ENCODE measurements at regions not wholly inside any gene's neighbourhood (a gene's known extent, or its start where the extent isn't known, plus 50 kb on each side); places are given as distances from the start of the nearest gene placed in this dataset.

DNA sequence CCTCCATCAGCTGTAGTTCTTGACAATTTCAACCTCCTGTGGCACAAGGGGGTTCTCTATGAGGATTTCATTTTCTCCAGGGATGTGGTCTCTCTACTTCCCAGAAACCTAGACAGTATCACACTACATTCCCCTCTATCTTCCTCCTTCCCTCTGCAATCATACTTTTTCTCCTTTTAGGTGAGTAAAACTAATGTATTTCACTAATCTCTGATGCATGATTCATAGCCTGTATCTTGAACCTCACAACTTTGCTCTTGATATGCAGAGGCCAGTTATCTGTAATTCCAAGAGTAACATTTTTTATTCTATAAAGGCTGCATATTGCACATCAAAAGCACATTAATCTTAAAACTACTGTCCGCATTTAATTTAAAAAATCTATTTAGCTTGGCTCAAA, 449.6 kb downstream of the RFPL4B start:
- Histone ChIP-seq H3K27me3 (ENCODE audit: insufficient read depth, low read length) (no peaks in the 10 kb centered on the region), H3K36me3 (ENCODE audit: insufficient read depth, low read length) (no peaks in the 10 kb centered on the region), H3K79me2 (ENCODE audit: insufficient read depth, low read length) (no peaks in the 10 kb centered on the region), H3K4me3 (ENCODE audit: low read depth, low read length, poor library complexity, severe bottlenecking) (no peak overlapping the region), H3K9ac (ENCODE audit: low read length) (no peak overlapping the region), H3F3A (ENCODE audit: insufficient read depth, low read length) (no peaks in the 10 kb centered on the region), H3K9me3 (ENCODE audit: low read length) (no peaks in the 10 kb centered on the region), H2AFZ (ENCODE audit: low read length) (no peak overlapping the region), H3K27ac (ENCODE audit: low read depth, low read length, poor library complexity, severe bottlenecking) (no peak overlapping the region), H3K4me1 (ENCODE audit: insufficient read depth, low read length, severe bottlenecking) (no peaks in the 10 kb centered on the region), H4K20me1 (ENCODE audit: insufficient read depth, low read length) (no peaks in the 10 kb centered on the region), H3K4me2 (ENCODE audit: low read length) (no peak overlapping the region), H3K9me2 (ENCODE audit: low read depth, low read length) (no peaks in the 10 kb centered on the region)
- no peak for TF ChIP-seq EZH2 (IDR thresholded peaks at IDR 0.05; ENCODE audit: borderline replicate concordance, low read length)
- TF ChIP-seq, protein P1, sequence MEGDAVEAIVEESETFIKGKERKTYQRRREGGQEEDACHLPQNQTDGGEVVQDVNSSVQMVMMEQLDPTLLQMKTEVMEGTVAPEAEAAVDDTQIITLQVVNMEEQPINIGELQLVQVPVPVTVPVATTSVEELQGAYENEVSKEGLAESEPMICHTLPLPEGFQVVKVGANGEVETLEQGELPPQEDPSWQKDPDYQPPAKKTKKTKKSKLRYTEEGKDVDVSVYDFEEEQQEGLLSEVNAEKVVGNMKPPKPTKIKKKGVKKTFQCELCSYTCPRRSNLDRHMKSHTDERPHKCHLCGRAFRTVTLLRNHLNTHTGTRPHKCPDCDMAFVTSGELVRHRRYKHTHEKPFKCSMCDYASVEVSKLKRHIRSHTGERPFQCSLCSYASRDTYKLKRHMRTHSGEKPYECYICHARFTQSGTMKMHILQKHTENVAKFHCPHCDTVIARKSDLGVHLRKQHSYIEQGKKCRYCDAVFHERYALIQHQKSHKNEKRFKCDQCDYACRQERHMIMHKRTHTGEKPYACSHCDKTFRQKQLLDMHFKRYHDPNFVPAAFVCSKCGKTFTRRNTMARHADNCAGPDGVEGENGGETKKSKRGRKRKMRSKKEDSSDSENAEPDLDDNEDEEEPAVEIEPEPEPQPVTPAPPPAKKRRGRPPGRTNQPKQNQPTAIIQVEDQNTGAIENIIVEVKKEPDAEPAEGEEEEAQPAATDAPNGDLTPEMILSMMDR (IDR thresholded peaks at IDR 0.05; ENCODE audit: low read length): no peak

DNA sequence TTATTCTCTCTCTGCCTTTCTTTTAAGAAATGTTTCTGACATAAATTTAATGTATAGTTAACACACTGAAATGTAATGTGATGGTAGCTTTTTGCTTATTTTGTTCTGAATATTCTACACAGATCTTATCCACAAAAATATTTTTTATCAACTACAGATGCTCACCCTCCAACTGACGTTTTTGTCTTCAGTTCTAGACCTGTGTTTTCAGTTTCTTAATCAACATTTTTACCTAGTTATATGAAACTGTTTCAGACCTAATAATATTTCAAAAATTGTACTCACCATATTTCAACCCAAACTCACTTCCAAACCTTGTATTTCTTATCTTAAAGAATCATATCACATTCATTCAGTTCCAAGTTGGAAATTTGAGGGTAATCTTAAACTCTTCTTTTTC, 452.8 kb downstream of the RFPL4B start:
- no peaks in the 10 kb centered on the region for H4K20me1 ChIP-seq (ENCODE audit: insufficient read depth, low read length)
- no peak overlapping the region for H2AFZ ChIP-seq (ENCODE audit: low read length)
- H3K27me3 ChIP-seq (ENCODE audit: insufficient read depth, low read length): no peaks in the 10 kb centered on the region
- H3K4me1 ChIP-seq (ENCODE audit: insufficient read depth, low read length, severe bottlenecking): no peaks in the 10 kb centered on the region
- no peaks in the 10 kb centered on the region for H3K36me3 ChIP-seq (ENCODE audit: insufficient read depth, low read length)
- H3K4me3 ChIP-seq (ENCODE audit: low read depth, low read length, poor library complexity, severe bottlenecking): no peak overlapping the region
- no peaks in the 10 kb centered on the region for H3K79me2 ChIP-seq (ENCODE audit: insufficient read depth, low read length)
- no peaks in the 10 kb centered on the region for H3K9me2 ChIP-seq (ENCODE audit: low read depth, low read length)
- TF ChIP-seq EZH2 (IDR thresholded peaks at IDR 0.05; ENCODE audit: borderline replicate concordance, low read length): no peak
- H3K9me3 ChIP-seq (ENCODE audit: low read length): no peaks in the 10 kb centered on the region
- no peak overlapping the region for H3K4me2 ChIP-seq (ENCODE audit: low read length)
- H3K27ac ChIP-seq (ENCODE audit: low read depth, low read length, poor library complexity, severe bottlenecking): no peak overlapping the region
- no peak overlapping the region for H3K9ac ChIP-seq (ENCODE audit: low read length)
- H3F3A ChIP-seq (ENCODE audit: insufficient read depth, low read length): no peaks in the 10 kb centered on the region

DNA sequence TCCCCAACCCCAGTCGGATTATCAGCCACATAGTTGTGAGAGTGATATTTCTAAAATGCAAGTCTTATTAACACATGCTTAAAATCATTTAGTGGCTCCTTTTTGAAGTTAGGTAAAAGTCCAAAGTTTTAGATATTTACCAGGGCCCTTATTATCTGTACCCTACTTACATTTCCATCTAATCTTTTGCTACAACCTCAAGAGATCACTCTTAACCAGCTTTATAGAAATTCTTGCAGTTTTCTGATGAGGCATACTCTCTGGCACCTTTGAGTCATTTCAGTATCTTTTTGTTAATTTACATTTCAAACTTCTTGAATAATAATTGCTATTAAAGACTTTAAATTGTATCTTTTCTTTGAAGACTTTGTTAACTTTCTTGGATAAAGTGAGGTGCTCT, 453.3 kb downstream of the RFPL4B start:
- Histone ChIP-seq H3K4me1 (ENCODE audit: insufficient read depth, low read length, severe bottlenecking) (no peaks in the 10 kb centered on the region), H3K27ac (ENCODE audit: low read depth, low read length, poor library complexity, severe bottlenecking) (no peak overlapping the region), H2AFZ (ENCODE audit: low read length) (no peak overlapping the region), H3K9me2 (ENCODE audit: low read depth, low read length) (no peaks in the 10 kb centered on the region), H3K4me2 (ENCODE audit: low read length) (no peak overlapping the region), H4K20me1 (ENCODE audit: insufficient read depth, low read length) (no peaks in the 10 kb centered on the region), H3K9me3 (ENCODE audit: low read length) (no peaks in the 10 kb centered on the region), H3K36me3 (ENCODE audit: insufficient read depth, low read length) (no peaks in the 10 kb centered on the region), H3K79me2 (ENCODE audit: insufficient read depth, low read length) (no peaks in the 10 kb centered on the region), H3F3A (ENCODE audit: insufficient read depth, low read length) (no peaks in the 10 kb centered on the region), H3K9ac (ENCODE audit: low read length) (no peak overlapping the region), H3K4me3 (ENCODE audit: low read depth, low read length, poor library complexity, severe bottlenecking) (no peak overlapping the region), H3K27me3 (ENCODE audit: insufficient read depth, low read length) (no peaks in the 10 kb centered on the region)
- TF ChIP-seq, protein P1 (IDR thresholded peaks at IDR 0.05; ENCODE audit: low read length): no peak
- TF ChIP-seq EZH2 (IDR thresholded peaks at IDR 0.05; ENCODE audit: borderline replicate concordance, low read length): no peak

DNA sequence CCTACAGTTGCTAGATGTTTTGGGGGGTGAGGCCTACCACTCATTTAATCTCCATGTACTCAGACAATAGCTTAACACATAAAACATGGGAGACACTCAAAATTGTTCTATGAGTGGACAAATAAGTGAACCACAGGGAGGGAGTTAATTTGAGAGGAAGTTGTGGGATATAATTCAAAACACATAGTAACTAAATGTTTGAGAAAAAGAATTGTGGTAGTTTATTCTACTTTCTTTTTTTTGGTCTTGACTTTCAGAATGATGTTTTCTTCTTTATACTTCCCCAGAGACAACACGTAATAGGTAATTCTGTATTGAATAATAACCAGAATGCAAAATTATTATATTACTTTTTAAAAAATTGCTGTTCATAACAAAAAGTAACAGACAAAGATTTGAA, 453.8 kb downstream of the RFPL4B start:
- Histone ChIP-seq H3K9ac (ENCODE audit: low read length) (no peak overlapping the region), H3K9me3 (ENCODE audit: low read length) (no peaks in the 10 kb centered on the region), H3K79me2 (ENCODE audit: insufficient read depth, low read length) (no peaks in the 10 kb centered on the region), H3K4me2 (ENCODE audit: low read length) (no peak overlapping the region), H2AFZ (ENCODE audit: low read length) (no peak overlapping the region), H3F3A (ENCODE audit: insufficient read depth, low read length) (no peaks in the 10 kb centered on the region), H3K36me3 (ENCODE audit: insufficient read depth, low read length) (no peaks in the 10 kb centered on the region), H3K4me1 (ENCODE audit: insufficient read depth, low read length, severe bottlenecking) (no peaks in the 10 kb centered on the region), H4K20me1 (ENCODE audit: insufficient read depth, low read length) (no peaks in the 10 kb centered on the region), H3K4me3 (ENCODE audit: low read depth, low read length, poor library complexity, severe bottlenecking) (no peak overlapping the region), H3K27ac (ENCODE audit: low read depth, low read length, poor library complexity, severe bottlenecking) (no peak overlapping the region), H3K27me3 (ENCODE audit: insufficient read depth, low read length) (no peaks in the 10 kb centered on the region), H3K9me2 (ENCODE audit: low read depth, low read length) (no peaks in the 10 kb centered on the region)
- TF ChIP-seq, protein P1 (IDR thresholded peaks at IDR 0.05; ENCODE audit: low read length): no peak
- TF ChIP-seq EZH2 (IDR thresholded peaks at IDR 0.05; ENCODE audit: borderline replicate concordance, low read length): no peak
